ENCODE measurements at regions not wholly inside any gene's neighbourhood (a gene's known extent, or its start where the extent isn't known, plus 50 kb on each side); places are given as distances from the start of the nearest gene placed in this dataset.

DNA sequence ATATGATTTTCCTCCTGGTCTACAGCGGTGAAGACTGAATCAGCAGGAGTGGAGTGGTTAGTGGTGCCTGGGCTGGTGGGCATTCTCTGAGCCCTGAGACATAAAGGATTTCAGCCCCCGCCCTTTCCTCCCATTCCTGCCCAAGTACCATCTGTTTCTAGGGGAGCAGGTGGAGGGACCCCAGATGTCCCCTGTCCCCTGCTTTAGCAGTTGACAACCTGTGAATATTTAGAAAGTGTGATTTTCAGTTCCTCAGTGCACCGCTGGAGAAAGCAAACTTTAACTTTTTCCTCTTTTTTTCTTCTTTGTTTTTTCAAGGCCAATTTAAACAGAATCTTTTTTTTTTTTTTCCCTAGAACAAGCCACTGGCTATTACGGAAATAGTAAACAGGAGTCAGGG, 163.8 kb upstream of the MYL2 start:
- Histone ChIP-seq H3K27ac (ENCODE audit: low read length) (no peak overlapping the region), H3K27me3 (ENCODE audit: control insufficient read depth in 1 of 2, insufficient read depth in 2 of 2, low read length in 2 of 2) (peaks cover 0 to 9% of the 10 kb centered on the region in 2 donors), H3K36me3 (ENCODE audit: control insufficient read depth in 2 of 2, insufficient read depth in 2 of 2, low read length in 2 of 2) (no peaks in the 10 kb centered on the region), H3K4me1 (ENCODE audit: control insufficient read depth, insufficient read depth, low read length) (no peaks in the 10 kb centered on the region), H3K9ac (ENCODE audit: low read length in 2 of 2) (no peak overlapping the region), H3K9me3 (ENCODE audit: control insufficient read depth in 2 of 2, low read length in 2 of 2) (peaks cover 0 to 6% of the 10 kb centered on the region in 2 donors), H3K4me3 (ENCODE audit: low read length in 2 of 2) (no peak overlapping the region)

DNA sequence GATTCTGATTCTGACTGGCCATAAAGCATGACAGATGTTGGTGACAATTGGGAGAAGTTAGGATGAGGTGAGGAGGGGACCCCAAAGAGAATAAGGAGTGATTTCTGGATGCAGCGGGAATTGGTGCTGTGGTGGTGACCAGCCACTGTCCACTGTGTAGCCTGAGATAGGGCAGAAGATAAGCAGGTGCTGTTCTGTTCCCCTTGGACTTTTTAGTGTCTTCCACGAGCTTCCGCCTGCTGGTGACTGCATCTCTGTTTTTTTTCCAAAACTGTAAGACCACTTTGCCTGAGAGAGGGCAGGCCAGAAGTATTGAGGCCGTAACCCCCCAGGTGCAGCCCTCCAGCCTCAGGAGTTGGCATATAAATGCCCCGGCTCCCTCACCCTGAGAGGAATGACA, 161.2 kb upstream of the MYL2 start:
- H3K9me3 ChIP-seq (ENCODE audit: control insufficient read depth in 2 of 2, low read length in 2 of 2) = peaks cover 0 to 6% of the 10 kb centered on the region in 2 donors
- peaks cover 0 to 13% of the 10 kb centered on the region in 2 donors for H3K27me3 ChIP-seq (ENCODE audit: control insufficient read depth in 1 of 2, insufficient read depth in 2 of 2, low read length in 2 of 2)
- no peaks in the 10 kb centered on the region for H3K36me3 ChIP-seq (ENCODE audit: control insufficient read depth in 2 of 2, insufficient read depth in 2 of 2, low read length in 2 of 2)
- H3K4me1 ChIP-seq (ENCODE audit: control insufficient read depth, insufficient read depth, low read length) = no peaks in the 10 kb centered on the region
- no peak overlapping the region for H3K9ac ChIP-seq (ENCODE audit: low read length in 2 of 2)
- H3K27ac ChIP-seq (ENCODE audit: low read length) = no peak overlapping the region
- H3K4me3 ChIP-seq (ENCODE audit: low read length in 2 of 2) = no peak overlapping the region

DNA sequence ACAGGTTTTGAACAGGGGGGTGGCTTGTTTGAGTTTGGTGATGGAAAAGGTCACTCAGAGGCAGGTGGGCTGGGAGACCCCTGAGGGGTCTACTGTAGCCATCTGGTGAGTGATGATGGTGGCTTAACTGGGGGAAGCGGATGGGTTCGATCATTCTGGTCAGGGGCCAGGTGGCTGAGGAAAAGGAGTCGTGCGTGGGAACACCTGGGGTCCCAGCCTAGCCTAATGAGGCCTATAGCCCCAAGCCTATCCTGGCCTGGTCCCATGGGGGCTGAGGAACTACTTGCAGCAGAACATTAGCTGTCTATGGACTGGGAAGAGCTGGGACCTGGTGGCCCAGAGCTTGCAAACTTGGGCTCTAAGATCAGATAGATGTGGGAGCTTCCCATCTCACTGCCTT, 158.4 kb upstream of the MYL2 start:
- H3K9ac ChIP-seq (ENCODE audit: low read length in 2 of 2) = no peak overlapping the region
- H3K27me3 ChIP-seq (ENCODE audit: control insufficient read depth in 1 of 2, insufficient read depth in 2 of 2, low read length in 2 of 2) = peaks cover 0 to 17% of the 10 kb centered on the region in 2 donors
- H3K9me3 ChIP-seq (ENCODE audit: control insufficient read depth in 2 of 2, low read length in 2 of 2) = no peaks in the 10 kb centered on the region
- no peaks in the 10 kb centered on the region for H3K4me1 ChIP-seq (ENCODE audit: control insufficient read depth, insufficient read depth, low read length)
- H3K36me3 ChIP-seq (ENCODE audit: control insufficient read depth in 2 of 2, insufficient read depth in 2 of 2, low read length in 2 of 2) = no peaks in the 10 kb centered on the region
- H3K27ac ChIP-seq (ENCODE audit: low read length) = no peak overlapping the region
- no peak overlapping the region for H3K4me3 ChIP-seq (ENCODE audit: low read length in 2 of 2)

DNA sequence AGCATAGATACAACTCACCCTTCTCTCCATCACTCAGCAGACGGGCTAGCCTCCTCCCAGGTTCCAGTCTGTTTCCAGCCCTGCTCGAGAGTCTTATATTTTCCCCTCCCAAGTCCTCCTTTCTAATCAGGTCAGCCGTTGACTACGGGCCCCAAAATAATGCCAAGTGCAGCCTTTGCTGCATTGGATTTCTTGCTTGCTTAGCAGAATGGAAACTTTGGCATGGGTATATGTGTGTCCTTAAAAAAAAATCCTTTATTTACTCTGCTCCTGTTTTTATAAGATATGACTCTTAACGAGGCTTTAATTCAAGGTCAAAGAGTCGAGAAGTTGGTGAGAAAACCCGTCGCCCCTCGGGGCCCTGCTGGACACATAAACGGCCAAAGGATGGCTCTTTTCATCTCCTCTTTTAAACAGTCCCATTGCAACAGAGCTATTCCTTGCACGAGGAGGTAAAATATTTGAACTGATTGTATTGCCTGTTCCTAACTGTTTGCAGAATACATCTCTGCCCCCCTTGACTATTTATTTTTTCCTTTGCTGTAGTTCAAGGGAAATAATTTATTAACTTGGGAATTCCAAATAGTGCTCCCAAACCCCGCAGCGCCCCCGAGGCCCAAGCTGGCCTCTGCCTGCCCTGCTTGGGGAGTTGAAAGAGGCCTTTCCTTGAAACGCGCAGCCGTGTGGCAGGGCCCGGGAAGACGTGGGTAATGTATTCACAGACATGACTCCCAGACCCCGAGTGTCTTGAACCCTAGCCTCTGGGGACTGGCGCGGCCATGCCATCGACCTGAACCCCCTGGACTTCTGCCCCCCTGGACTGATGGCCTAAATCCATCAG, 156.5 kb upstream of the MYL2 start:
- H3K4me3 ChIP-seq (ENCODE audit: low read length in 2 of 2) = no peak overlapping the region
- no peak overlapping the region for H3K9ac ChIP-seq (ENCODE audit: low read length in 2 of 2)
- peaks cover 0 to 17% of the 10 kb centered on the region in 2 donors for H3K27me3 ChIP-seq (ENCODE audit: control insufficient read depth in 1 of 2, insufficient read depth in 2 of 2, low read length in 2 of 2)

DNA sequence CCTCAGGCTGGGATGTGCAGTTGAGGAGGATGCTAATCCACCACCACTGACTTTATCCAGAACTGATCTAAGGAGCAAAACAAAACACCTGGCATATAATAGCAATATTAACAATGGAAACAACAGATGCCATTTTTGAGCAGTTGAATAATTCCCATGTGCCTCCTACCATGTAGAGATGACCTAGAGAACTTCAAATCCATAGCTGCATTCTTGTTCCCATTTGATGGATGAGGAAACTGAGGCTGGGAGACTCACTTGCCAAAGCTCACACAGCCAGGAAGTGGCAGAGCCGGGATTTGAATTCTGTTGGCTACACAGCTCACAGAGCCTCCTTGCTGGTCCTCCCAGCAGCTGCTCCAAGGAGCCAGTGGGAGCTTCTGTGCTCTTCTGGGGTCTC, 155.8 kb upstream of the MYL2 start:
- no peak overlapping the region for H3K27ac ChIP-seq (ENCODE audit: low read length)
- H3K36me3 ChIP-seq (ENCODE audit: control insufficient read depth in 2 of 2, insufficient read depth in 2 of 2, low read length in 2 of 2) = no peaks in the 10 kb centered on the region
- H3K4me1 ChIP-seq (ENCODE audit: control insufficient read depth, insufficient read depth, low read length) = no peaks in the 10 kb centered on the region
- no peak overlapping the region for H3K9ac ChIP-seq (ENCODE audit: low read length in 2 of 2)
- H3K4me3 ChIP-seq (ENCODE audit: low read length in 2 of 2) = no peak overlapping the region
- peaks cover 0 to 14% of the 10 kb centered on the region in 2 donors for H3K27me3 ChIP-seq (ENCODE audit: control insufficient read depth in 1 of 2, insufficient read depth in 2 of 2, low read length in 2 of 2)
- no peaks in the 10 kb centered on the region for H3K9me3 ChIP-seq (ENCODE audit: control insufficient read depth in 2 of 2, low read length in 2 of 2)

More for the DNA sequence above, 156.5 kb upstream of the MYL2 start:
- Histone ChIP-seq H3K27ac (ENCODE audit: low read length) (no peak overlapping the region), H3K4me1 (ENCODE audit: control insufficient read depth, insufficient read depth, low read length) (no peaks in the 10 kb centered on the region), H3K9me3 (ENCODE audit: control insufficient read depth in 2 of 2, low read length in 2 of 2) (no peaks in the 10 kb centered on the region), H3K36me3 (ENCODE audit: control insufficient read depth in 2 of 2, insufficient read depth in 2 of 2, low read length in 2 of 2) (no peaks in the 10 kb centered on the region)

DNA sequence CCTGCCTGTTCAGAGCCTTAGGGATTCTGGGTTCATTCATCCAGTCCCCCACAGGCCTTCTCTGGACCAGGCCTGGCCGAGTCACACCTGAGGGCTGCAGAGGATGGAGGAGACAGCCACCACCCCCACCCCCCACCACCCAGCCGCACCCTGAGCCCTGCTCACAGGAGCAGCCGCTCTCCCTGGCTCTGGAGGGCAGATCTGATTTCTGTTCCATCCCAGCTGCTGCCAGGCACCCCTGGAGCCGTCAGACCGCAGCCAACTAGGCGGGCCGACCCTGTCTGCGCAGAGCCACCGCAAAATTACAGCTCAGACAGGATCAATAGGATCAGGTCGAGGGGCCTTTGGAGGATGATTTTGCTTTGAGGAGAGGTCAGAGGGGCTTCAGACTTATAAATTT, 154.6 kb upstream of the MYL2 start:
- Histone ChIP-seq H3K27me3 (ENCODE audit: control insufficient read depth in 1 of 2, insufficient read depth in 2 of 2, low read length in 2 of 2) (peaks cover 0 to 14% of the 10 kb centered on the region in 2 donors), H3K9me3 (ENCODE audit: control insufficient read depth in 2 of 2, low read length in 2 of 2) (no peaks in the 10 kb centered on the region), H3K9ac (ENCODE audit: low read length in 2 of 2) (no peak overlapping the region), H3K27ac (ENCODE audit: low read length) (no peak overlapping the region), H3K36me3 (ENCODE audit: control insufficient read depth in 2 of 2, insufficient read depth in 2 of 2, low read length in 2 of 2) (no peaks in the 10 kb centered on the region), H3K4me3 (ENCODE audit: low read length in 2 of 2) (no peak overlapping the region), H3K4me1 (ENCODE audit: control insufficient read depth, insufficient read depth, low read length) (no peaks in the 10 kb centered on the region)

DNA sequence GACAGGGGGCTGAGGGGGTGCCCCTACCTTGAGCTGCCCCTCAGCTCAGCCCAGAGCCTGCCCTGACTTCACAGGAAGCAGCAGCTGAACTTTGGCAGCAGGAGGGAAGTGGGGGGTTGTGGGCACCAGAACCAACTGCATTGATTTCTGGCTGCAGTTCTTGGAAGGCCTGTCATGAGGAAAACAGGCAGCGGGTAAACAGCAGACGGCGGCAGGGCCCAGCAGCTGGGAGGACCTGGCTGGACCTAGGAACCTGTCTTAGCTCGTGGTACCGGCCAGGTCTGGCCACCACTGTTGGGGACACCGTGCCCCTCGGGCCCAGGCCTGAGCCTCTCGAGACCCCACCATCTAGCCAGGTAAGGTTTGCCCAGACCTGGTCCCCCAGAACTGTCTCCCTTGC, 154.2 kb upstream of the MYL2 start:
- no peaks in the 10 kb centered on the region for H3K9me3 ChIP-seq (ENCODE audit: control insufficient read depth in 2 of 2, low read length in 2 of 2)
- H3K4me3 ChIP-seq (ENCODE audit: low read length in 2 of 2) = no peak overlapping the region
- H3K9ac ChIP-seq (ENCODE audit: low read length in 2 of 2) = no peak overlapping the region
- no peak overlapping the region for H3K27ac ChIP-seq (ENCODE audit: low read length)
- peaks cover 0 to 14% of the 10 kb centered on the region in 2 donors for H3K27me3 ChIP-seq (ENCODE audit: control insufficient read depth in 1 of 2, insufficient read depth in 2 of 2, low read length in 2 of 2)
- H3K36me3 ChIP-seq (ENCODE audit: control insufficient read depth in 2 of 2, insufficient read depth in 2 of 2, low read length in 2 of 2) = no peaks in the 10 kb centered on the region
- no peaks in the 10 kb centered on the region for H3K4me1 ChIP-seq (ENCODE audit: control insufficient read depth, insufficient read depth, low read length)

DNA sequence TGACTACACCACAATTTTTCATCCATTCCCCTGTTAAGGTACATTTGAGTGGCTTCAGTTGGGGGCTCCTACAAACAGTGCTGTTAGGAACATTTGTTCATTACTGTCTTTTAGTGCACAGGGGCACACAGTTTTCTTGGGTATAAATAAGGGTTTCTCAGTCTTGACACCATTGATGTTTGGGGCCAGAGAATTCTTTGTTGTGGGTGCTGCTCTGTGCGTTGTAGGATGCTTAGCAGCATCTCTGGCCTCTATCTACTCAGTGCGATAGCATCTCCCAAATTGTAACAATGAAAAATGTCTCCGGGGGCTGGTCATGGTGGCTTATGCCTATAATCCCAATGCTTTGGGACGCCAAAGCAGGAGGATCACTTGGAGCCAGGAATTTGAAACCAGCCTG, 153.0 kb upstream of the MYL2 start:
- Histone ChIP-seq H3K36me3 (ENCODE audit: control insufficient read depth in 2 of 2, insufficient read depth in 2 of 2, low read length in 2 of 2) (no peaks in the 10 kb centered on the region), H3K9me3 (ENCODE audit: control insufficient read depth in 2 of 2, low read length in 2 of 2) (no peaks in the 10 kb centered on the region), H3K27ac (ENCODE audit: low read length) (no peak overlapping the region), H3K9ac (ENCODE audit: low read length in 2 of 2) (no peak overlapping the region), H3K27me3 (ENCODE audit: control insufficient read depth in 1 of 2, insufficient read depth in 2 of 2, low read length in 2 of 2) (peaks cover 0 to 11% of the 10 kb centered on the region in 2 donors), H3K4me1 (ENCODE audit: control insufficient read depth, insufficient read depth, low read length) (no peaks in the 10 kb centered on the region), H3K4me3 (ENCODE audit: low read length in 2 of 2) (no peak overlapping the region)

DNA sequence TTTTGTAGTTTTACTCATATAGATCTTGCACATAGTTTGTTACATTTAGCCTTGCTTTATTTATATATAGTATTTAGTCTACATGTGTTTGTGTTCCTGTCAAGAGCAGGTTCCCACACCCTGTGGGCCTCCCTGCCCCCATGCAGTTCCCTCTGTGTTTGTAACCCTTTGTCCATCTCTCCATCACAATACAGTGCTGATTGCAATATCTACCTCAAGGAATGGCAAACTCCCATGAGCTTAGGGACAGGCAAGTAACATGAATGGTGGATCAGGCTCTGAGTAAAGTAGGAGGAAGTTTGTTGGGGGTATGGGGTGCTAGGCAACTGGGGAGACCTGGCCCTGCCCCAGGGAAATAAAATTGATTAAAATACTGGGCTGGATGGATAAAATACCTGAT, 151.9 kb upstream of the MYL2 start:
- Histone ChIP-seq H3K36me3 (ENCODE audit: control insufficient read depth in 2 of 2, insufficient read depth in 2 of 2, low read length in 2 of 2) (no peaks in the 10 kb centered on the region), H3K4me1 (ENCODE audit: control insufficient read depth, insufficient read depth, low read length) (no peaks in the 10 kb centered on the region), H3K9ac (ENCODE audit: low read length in 2 of 2) (no peak overlapping the region), H3K27ac (ENCODE audit: low read length) (no peak overlapping the region), H3K9me3 (ENCODE audit: control insufficient read depth in 2 of 2, low read length in 2 of 2) (no peaks in the 10 kb centered on the region), H3K27me3 (ENCODE audit: control insufficient read depth in 1 of 2, insufficient read depth in 2 of 2, low read length in 2 of 2) (peaks cover 0 to 8% of the 10 kb centered on the region in 2 donors), H3K4me3 (ENCODE audit: low read length in 2 of 2) (no peak overlapping the region)

DNA sequence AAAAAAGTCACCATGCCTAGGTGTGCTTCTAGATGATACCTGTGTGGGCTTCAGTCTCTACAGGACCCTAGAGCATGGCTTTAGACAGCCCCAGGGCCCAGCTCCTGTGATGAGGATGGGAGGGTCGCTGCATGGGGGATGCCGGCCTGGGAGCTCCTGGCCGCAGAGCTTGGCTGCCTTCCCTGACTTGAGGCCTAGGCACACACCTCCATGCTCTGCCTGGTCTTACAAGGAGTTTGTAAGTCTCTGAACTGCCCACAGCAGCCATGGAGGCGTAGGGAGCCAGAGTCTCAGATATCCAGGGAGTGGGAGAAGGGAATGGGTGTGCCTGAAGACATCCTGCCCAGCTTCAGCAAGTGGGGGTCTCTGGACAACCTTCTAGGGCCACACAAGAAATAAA, 149.5 kb upstream of the MYL2 start:
- no peaks in the 10 kb centered on the region for H3K36me3 ChIP-seq (ENCODE audit: control insufficient read depth in 2 of 2, insufficient read depth in 2 of 2, low read length in 2 of 2)
- H3K27me3 ChIP-seq (ENCODE audit: control insufficient read depth in 1 of 2, insufficient read depth in 2 of 2, low read length in 2 of 2) = peaks cover 0 to 8% of the 10 kb centered on the region in 2 donors
- H3K4me3 ChIP-seq (ENCODE audit: low read length in 2 of 2) = no peak overlapping the region
- H3K4me1 ChIP-seq (ENCODE audit: control insufficient read depth, insufficient read depth, low read length) = no peaks in the 10 kb centered on the region
- no peak overlapping the region for H3K9ac ChIP-seq (ENCODE audit: low read length in 2 of 2)
- H3K27ac ChIP-seq (ENCODE audit: low read length) = no peak overlapping the region
- H3K9me3 ChIP-seq (ENCODE audit: control insufficient read depth in 2 of 2, low read length in 2 of 2) = no peaks in the 10 kb centered on the region

DNA sequence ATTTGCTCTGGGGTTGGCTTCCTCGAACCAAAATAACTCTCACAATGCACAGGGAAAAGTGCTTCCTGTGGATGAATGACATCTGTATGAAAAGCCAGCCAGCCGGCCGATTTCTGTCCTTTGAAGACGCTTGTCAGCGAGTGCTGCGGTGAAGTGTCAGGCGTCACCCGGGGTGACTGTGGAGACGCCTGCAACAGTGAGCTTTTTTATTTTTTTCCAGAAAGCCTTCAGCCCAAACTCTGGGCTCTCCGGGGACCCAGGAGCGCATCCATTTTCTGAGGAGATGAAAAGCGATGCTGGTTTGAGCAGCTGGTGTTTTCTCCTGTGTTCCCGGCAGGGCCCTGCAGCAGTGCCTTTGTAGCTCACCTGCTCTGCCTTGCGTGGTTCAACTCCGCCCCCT, 147.9 kb upstream of the MYL2 start:
- Histone ChIP-seq H3K27ac (ENCODE audit: low read length) (no peak overlapping the region), H3K4me1 (ENCODE audit: control insufficient read depth, insufficient read depth, low read length) (no peaks in the 10 kb centered on the region), H3K36me3 (ENCODE audit: control insufficient read depth in 2 of 2, insufficient read depth in 2 of 2, low read length in 2 of 2) (no peaks in the 10 kb centered on the region), H3K27me3 (ENCODE audit: control insufficient read depth in 1 of 2, insufficient read depth in 2 of 2, low read length in 2 of 2) (peaks cover 0 to 3% of the 10 kb centered on the region in 2 donors), H3K4me3 (ENCODE audit: low read length in 2 of 2) (no peak overlapping the region), H3K9ac (ENCODE audit: low read length in 2 of 2) (no peak overlapping the region), H3K9me3 (ENCODE audit: control insufficient read depth in 2 of 2, low read length in 2 of 2) (no peaks in the 10 kb centered on the region)
